SH-SY5Y (cell line): ENCODE measurements at regions not wholly inside any gene's neighbourhood (a gene's known extent, or its start where the extent isn't known, plus 50 kb on each side); places are given as distances from the start of the nearest gene placed in this dataset.

Experiments
- GATA2 ChIP-seq: IDR thresholded peaks from 2 replicates; pipeline ENCODE4 v1.6.1; 2011; ENCODE audit warnings: mild to moderate bottlenecking, low read depth, low read length
- GATA3 ChIP-seq: IDR thresholded peaks from 2 replicates; pipeline ENCODE4 v1.6.1; 2011; ENCODE audit warnings: low read depth, mild to moderate bottlenecking, low read length, moderate library complexity

- TF ChIP-seq GATA2 (no peak), GATA3 (no peak)
Measured at GRCh38 chr3:178324356-178324755, 211.9 kb upstream of the KCNMB2 start.

DNA sequence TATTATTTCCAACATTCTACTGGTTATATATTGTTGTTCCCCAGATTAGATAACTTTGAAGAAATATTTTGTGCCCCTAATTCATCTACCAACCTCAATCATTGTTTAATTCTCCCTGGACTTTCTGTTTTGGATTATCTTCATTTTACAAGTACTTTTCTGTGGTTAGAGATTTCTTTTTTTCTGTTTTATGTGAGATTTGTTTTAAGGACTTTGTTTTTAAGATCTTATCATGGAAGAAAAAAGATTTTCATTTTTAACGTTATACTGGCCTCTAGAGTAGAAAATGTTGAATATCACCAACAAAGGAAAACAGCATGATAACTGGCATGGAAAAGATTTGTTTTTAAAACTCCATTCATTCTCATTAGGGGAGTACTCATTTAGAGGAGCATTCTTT lies 210.9 kb upstream of the KCNMB2 start:
- no peak; the same call in 1 of the 2 replicates for TF ChIP-seq GATA3
- no peak for TF ChIP-seq GATA2

DNA sequence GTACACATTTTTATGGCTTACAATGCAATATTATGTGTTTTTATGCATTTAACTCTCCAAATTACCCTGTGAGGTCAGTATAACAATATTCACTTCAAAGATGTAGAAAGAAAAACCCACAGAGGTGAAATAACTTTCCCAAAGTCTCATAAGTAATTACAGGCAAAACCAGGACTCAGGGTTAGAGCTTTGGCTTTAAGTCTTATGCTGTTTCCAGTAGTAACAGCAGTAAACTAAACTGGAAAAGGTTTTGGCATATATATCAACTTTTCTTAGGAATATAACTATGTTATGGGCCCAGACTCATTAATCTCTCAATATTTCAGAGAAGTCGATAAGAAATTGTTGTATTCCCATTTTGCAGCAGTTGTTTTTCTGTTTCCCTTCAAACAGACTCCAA lies 206.3 kb upstream of the KCNMB2 start:
- TF ChIP-seq GATA3 (no peak), GATA2 (no peak)

DNA sequence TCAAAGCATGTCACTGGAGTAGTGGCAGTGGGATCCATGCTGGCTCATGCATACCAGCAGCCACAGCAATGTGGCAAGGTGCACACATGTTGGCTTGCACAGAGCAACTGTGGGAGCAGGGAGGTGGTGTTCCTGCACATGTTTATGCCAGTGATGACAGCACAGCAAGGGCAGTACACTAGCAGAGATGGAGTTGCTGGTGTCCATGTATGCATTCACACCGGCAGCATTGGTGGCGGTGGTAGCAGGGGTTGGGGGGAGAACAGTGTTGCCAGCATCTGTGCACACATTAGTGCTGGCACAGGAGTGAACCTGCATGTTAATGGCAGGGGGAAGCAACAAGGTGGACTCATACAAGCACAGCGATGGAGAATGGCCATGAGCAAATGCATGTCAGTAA lies 202.0 kb upstream of the KCNMB2 start:
- no peak for TF ChIP-seq GATA2
- no peak for TF ChIP-seq GATA3

- TF ChIP-seq GATA3, result no peak
Measured at GRCh38 chr3:178336336-178336735, 199.9 kb upstream of the KCNMB2 start.

DNA sequence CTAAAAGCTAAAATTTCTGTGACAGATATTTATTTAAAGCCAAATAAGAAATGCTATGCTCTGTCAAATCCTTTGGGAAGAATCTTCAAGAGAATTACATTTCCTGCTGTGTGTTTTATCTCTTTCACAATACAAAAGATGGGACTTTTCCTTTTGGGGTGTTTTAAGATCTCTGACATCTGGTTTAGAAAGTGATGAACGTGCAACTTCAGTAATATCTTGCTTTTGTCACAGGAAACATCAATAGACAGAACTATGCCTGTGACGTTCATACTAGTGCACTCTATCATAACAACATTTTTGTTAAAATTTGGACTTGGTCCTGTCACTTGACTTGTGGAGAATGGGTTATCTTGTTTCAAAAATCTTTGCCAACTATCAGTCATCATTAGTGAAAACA lies 195.7 kb upstream of the KCNMB2 start:
- TF ChIP-seq GATA3 (no peak), GATA2 (no peak)

GRCh38 chr3:178341636-178342035 lies 194.6 kb upstream of the KCNMB2 start:
- TF ChIP-seq GATA3 (no peak), GATA2 (no peak)

DNA sequence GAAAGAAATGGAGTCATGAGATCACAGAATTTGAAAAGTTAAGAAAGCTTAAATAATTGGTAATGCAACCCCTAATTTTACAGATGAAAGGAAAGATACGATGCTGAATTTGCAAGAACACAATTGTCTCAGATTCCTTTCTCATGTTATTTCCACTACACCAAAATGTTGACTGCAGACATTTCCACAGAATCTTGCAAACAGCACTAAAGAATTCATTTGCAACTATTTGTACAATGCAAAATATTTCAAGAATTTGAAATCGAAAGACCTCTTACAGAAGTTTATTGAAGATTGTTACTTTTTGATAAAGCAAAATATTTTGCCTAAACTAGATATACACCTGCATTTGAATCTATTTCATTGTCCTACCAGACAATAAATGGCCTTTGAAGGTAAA lies 194.1 kb upstream of the KCNMB2 start:
- no peak for TF ChIP-seq GATA3
- TF ChIP-seq GATA2, result no peak

DNA sequence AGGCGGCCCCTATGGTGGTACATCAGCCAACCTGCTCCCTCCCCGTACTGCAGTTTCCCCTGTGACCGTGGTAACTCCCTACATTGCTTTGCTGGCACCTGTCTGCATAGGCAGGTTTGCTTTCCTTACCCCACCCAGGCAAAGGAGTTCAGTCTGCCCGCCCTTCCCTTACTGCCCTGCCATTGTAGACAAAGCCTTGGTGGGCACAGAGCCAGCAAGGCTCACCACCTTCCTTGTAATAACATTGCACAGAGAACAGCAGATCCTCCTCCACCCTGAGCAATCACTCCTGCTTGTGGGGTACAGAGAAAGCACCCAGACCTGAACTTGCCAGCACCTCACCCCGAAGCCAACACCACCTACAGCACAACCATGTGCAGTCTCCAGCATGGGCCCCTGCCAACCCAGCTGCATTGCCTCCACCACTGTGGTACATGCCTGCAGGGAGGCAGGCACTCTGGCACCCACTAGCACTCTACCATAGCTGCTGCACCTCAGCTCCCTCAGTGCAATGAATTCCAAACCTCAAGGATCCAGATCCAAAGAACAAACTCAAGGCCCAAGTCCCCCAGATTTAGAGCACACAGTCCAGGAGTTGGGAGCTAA lies 192.7 kb upstream of the KCNMB2 start:
- TF ChIP-seq GATA2, result no peak
- no peak for TF ChIP-seq GATA3

- TF ChIP-seq GATA3 (no peak), GATA2 (no peak)
Measured at GRCh38 chr3:178345944-178346343, 190.3 kb upstream of the KCNMB2 start.

DNA sequence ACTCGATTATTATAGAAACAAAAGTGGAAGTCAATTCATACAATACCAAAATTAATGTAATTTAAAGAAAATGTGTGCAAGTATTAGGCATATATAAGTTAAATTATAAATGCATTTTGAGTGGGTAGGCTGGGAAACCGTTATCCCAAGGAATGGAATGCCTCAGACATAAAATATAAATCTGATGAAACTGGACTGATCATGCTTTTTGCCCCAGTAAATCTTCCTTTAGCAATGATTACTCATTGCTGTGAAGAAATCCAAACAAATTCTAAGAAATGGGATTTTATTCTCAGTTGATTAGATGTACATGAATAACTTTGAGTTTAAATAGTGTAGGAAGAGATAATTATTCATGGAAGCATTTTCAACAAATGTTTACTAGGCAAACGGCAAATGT lies 185.5 kb upstream of the KCNMB2 start:
- TF ChIP-seq GATA2 (no peak), GATA3 (no peak)

DNA sequence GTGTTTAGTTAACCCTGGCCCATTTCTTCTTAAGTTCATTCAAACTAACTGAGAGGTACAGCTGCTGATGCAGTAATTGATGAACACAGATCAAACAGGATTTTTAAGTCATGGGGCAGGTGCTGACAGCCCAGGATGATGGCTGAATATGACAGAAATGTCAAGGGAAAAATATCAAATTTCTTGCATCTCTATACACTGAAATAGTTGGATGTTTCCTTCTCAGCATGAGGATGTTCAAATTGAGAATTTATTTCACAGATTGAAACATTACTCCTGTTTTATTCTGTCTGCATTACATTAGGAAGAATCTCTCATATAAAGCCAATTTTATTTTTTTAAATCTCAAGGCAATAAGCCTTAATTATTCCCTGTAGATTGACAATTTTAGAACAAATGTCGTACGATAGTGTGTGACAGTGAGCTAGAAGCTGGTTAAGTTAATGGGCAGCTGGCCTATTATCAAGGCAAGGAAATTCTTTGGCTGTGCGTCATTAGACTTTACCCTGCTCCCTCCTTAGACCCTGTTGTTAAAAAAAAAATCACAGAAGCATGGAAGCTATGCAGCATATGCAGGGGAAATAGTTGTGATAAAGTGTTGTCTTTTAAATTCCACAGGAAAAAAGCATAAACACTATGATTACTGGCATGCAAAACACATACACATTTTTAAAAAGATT lies 183.8 kb upstream of the KCNMB2 start:
- TF ChIP-seq GATA3 (no peak), GATA2 (no peak)

GRCh38 chr3:178353006-178353694 lies 183.1 kb upstream of the KCNMB2 start:
- TF ChIP-seq GATA2, result no peak
- no peak for TF ChIP-seq GATA3

GRCh38 chr3:178359728-178360127 lies 176.5 kb upstream of the KCNMB2 start:
- TF ChIP-seq GATA3 (no peak), GATA2 (no peak)
